GM21576 (cell line): ENCODE measurements at regions not wholly inside any gene's neighbourhood (a gene's known extent, or its start where the extent isn't known, plus 50 kb on each side); places are given as distances from the start of the nearest gene placed in this dataset.

ENCODE experiments used
- ATAC-seq: cut with Tn5 transposase; IDR thresholded peaks from one replicate; pipeline ENCODE4 v1.9.1; 2021; ENCODE audit warnings: mild to moderate bottlenecking, moderate library complexity; ENCODE audit not compliant: unreplicated experiment

DNA sequence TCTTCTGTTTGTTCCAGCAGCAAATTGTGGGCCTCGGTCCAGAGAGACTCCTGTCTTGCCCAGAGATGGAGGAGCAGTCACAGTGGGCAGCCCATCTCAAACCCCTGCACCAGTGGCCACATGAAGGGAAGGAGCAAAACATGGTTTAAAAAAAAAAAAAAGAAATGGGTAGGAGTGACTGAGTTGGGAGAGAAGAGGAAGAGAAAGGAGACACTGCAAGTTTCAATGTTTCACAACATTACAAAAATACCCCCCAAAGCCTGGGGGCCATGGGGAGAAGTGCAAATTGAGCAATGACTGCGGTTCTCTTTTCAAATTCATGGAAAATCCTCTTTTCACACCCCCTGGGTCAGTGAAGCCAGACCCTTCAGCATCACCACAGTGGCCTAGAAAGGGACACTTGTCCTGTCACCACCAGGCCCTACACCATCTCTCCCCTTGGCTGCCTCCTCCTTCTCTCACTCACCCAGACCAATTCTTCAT, 117.1 kb downstream of the ZFP36L2 start:
- ATAC-seq, result no peak

DNA sequence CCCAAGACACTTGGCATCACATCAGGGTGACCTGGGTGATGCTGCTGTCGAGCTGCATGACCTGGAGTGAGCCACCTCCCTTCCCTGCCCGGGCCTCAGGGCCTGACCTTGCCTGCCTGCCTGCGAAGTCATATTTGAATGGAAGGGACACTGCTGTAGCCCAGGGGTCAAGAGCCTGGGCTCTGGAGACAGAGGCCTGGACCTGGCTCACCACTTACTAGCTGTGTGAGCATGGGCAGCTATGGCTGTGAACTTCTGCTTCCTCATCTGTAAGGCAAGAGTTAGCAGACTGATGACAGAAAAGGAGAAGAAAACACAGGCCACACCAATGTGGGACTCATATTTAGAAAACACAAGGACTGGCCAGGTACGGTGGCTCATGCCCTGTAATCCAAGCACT, 118.7 kb downstream of the ZFP36L2 start:
- no peak for ATAC-seq

DNA sequence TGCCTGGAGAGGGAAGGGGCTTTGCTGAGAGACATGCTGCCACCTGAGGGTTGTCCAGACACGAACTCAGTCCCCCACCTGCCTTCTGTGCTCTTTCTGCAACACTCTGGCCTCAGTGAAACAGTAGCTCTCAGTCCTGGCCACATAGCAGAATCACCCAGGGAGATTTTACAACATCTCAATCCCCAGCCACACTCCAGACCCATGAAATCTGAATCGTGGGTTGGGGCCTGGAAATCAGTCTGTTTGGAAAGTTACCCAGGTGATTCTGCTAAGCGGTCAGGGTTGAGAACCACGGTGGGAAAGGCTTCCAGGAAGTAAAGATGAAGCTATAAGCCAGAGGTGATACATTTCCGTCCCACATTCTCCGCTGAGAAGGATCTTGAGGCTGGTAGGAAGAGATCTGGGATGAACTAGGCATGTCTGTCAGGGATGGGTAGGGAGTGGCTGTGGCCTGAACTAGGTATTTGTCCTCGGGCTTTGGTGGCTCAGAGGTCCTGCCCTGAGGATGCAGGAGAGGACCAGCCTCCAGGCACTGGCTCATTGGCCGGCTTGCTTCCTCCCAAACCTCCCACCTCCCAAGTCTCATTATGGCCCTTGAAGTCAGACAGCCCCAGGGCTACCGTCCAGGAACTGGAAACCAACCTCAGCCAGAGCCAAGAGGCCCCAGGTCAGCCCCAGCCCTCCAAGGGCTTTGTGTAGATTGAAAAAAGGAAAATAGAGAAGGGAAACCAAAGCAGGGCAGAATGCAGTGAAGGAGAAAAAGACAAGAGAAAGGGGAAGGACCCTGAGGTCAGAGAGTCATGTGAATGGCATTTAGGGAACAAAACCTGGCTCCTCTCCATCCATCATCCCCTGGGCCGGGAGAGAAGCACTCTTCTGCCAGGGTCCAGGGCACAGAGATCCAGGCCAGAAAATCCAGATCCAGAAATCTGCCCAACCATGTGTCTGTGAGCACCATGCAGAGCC, 119.6 kb downstream of the ZFP36L2 start:
- peak; percentile 48 for ATAC-seq

DNA sequence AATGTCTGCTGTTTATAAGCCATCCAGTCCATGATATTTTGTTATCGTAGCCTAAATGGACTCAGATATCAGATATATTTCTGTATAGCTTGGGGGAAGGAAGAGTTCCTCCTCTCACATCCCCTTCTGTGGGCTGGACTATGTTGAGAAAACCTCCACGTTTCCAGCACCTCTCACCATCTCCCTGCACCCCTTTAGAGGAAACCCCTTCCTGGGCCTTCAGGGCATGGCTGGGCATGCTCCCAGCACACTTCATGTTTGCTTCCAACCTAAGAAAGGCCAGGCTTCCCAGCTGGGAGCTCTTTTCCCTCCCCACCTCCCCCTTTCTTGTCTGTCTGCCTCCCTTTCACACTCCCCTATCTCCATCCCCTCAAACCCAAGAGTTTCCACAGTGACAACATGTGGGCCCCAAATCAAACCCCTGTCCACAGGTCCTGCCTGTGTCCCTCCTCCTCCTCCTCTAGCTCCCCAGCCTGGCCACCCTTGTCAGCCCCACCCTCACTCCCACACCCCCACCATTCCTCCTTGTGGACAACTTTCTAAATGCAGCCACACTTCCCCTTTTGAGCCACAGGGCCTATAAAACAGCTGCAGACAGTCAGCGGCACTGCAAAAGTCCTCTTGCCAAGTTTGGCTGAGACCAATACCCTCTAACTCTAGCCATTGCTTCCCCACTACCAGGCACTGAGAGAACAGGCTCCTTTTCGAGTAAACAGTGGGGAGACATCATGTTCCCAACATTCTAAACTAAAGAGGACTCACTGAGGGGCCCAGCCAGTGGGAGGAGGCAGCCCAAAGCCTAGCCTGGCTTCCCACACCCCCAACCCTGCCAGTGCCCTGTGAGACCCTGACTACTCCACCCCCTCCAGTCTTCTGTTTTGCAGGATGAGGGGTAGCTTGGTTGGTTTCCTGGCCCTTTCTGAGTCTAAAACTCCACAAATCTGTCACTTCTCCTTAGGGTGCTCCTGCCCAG, 120.5 kb downstream of the ZFP36L2 start:
- ATAC-seq, result no peak

DNA sequence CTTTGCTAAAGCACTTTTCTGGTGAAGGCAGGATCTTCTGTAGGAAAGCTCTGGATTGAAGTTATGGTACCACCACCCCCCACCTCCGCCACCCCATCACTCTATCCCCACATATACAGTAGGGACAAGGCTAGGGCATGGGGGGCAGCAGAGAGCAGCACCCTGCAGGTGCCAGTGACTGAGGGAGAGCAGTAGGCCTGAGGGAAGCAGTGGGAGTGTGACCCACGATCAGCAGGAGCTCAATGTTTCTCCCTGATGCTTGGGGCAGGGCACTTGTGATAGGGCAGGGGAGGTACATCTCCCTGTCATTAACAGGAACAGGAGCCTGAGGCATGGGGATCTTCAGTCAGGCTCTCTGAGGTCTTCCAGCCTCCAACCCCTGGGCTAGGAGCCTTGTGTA, 121.6 kb downstream of the ZFP36L2 start:
- no peak for ATAC-seq

DNA sequence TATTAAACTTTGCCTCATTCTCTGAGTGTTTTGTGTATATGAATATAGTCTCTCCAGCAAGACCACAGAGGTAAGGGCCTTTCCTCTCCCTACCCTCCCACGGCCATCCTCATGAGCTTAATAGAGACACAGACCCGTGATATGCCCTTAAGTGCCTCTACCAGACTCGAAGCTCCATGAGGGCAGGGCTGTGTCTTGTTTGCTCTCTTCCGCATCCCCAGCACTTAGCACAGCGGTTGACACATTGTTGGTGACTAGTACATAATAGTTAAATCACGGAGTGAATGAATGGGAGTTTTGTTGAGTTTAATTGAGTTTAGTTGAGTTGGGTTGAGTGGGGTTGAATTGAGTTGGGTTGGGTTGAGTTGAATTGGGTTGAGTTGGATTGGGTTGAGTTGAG, 122.3 kb downstream of the ZFP36L2 start:
- ATAC-seq, result no peak

DNA sequence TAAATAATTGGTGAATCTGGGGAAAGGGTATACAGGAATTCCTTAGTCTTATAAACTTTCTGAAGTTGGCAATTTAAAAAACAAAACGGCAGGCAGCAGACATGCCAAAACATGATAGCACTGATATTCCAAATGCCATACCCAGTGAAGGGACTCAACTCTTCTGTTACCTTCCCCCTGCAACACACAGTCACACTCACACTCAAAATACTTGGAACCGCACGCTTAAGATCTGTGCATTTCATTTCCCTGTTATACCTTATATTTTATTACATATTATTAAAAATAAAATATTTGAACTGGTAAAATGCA, 123.4 kb downstream of the ZFP36L2 start:
- ATAC-seq, result no peak

DNA sequence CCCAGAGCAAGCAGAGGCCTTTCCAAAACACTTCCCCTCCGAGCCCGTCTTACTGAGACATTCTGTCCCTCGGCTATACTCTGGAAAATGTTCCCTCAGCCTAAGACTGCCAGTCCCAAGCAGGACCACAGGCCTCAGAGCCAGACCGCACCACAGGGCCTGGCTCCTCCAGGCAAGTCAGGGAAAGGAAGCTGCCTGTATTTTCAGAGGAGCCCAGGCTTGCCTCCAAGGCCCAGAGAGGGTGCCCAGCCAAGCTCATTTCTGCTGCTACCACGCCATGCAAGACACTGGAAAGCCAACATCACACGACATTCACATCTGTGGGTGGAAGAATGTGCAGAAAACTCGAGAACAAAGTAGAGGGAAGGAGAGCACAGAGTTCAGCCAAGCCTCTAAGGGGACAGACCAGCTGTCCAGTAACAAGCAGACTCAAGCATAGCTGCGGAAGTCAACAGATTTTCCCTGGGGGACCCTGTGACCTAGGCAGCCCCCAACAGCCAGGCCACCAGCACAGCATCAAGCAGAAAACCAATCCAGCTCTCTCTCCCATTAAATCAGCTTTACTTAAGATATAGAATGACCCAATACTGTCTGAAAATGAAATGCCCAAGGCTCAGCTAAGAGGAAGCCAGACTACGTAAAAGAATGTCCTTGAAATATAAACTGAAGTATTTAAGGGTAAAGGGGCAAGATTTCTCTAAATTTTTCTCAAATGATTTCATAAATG, 123.9 kb downstream of the ZFP36L2 start:
- ATAC-seq, result no peak

DNA sequence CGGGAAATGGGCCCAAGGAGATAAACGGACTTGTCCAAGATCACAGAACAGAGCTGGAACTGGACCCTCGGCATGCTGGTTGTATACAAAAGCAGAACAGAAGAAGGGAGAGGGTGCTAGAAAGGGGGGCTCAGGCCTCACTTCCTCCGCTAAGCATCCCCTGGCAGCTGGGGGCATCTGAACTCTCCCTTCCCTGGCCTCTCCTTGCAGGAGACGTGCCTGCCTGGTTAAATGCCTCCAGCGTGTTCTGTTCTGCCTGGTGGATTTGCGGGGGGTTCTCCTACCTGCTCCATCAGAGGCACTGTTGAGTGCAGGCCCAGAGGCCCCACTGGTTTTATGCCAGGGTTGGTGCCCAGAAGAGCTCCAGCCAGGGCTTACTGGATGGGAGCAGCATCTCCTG, 124.7 kb downstream of the ZFP36L2 start:
- no peak for ATAC-seq

DNA sequence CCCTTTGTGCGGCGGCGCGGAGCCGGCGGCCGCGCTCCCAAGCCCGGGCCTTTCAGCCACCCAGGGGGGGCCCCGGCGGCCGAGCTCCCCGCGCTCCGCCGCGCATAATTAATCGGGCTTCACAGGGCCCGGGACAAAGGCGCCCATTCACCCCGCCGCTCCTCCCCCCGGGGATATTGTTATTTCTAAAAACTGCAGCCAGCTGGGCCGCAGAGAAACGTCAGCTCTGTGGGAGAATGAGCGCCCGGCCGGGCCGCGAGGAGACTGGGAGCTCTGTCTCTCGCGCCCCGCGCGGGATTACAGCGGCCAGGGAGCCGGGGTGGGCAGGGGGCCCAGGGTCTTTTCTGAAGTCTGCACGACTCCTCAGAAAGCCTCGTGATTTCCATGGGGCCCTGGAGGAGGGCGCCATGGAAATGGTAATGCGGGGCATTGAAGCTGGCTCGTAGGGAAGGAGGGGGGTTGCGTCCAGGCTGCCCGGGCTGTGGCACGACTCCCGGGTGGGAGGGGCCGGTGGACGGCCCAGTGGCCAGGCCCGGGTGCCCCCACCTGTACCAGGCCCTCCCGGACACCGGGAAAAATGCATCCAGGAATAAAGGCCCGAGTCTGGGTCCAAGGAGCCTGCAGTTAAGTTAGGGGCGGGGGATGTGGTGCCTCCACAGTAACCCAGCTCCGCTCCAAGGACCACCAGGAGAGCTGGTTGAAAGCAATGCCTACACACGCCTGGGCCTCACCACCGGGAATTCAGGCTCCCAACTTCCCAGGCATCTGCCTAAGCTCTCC, 125.3 kb downstream of the ZFP36L2 start:
- ATAC-seq, result no peak

DNA sequence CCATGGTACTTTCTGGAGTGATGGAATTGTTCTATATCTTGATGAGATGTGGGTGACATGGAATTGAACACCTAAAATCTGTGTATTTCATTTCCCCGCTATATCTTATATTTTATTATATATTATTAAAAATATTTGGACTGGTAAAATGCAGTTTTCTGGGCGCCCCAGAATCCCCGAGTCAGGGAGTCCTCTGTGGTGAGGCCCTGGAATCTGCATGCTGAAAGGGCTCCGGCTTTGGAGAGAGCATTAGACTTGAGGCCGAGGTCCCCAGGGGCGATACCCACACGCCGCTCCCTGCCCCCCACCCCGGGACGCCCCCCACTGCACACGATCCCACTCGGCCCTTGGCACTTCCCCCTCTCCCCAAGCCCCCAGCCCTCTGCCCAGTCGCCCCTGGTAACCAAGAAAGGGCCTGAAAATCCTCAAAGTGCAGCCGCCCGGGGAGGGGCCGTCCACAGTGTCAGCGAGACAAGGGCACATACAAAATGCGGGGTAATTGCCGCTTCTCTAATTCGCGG, 126.0 kb downstream of the ZFP36L2 start:
- ATAC-seq, result no peak

DNA sequence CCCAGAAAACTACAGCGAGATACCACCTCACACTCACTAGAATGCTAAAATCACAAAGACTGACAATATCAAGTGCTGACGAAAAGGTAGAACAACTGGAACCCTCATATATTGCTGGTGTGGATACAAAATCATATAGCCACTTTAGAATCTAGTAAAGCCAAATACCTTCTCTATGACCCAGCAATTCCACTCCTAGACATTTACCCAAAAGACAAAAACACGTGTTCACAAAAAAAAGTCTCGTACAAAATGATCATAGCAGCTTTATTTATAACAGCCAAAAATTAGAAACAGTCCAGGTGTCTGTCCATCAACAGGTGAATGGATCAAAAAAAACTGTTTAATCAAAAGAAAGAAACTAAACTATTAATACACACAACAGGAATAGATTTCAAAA, 126.6 kb downstream of the ZFP36L2 start:
- ATAC-seq, result no peak

DNA sequence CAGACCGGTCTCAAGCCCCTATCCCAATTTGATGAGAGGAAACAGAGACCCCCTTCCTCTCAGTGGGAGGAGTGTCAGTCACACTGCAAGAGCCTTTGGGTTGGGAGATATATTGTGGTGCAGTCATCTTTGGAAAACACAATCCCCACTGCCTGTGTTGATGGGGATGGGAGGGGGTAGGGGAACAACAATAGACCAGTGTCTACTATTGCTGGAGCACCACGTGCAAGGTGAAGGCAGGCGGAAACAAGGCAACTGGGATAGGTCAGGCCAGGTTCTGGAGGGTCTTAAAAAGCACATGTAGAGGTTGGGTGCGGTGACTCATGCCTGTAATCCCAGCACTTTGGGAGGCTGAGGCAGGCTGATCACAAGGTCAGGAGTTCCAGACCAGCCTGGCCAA, 127.9 kb downstream of the ZFP36L2 start:
- no peak for ATAC-seq

DNA sequence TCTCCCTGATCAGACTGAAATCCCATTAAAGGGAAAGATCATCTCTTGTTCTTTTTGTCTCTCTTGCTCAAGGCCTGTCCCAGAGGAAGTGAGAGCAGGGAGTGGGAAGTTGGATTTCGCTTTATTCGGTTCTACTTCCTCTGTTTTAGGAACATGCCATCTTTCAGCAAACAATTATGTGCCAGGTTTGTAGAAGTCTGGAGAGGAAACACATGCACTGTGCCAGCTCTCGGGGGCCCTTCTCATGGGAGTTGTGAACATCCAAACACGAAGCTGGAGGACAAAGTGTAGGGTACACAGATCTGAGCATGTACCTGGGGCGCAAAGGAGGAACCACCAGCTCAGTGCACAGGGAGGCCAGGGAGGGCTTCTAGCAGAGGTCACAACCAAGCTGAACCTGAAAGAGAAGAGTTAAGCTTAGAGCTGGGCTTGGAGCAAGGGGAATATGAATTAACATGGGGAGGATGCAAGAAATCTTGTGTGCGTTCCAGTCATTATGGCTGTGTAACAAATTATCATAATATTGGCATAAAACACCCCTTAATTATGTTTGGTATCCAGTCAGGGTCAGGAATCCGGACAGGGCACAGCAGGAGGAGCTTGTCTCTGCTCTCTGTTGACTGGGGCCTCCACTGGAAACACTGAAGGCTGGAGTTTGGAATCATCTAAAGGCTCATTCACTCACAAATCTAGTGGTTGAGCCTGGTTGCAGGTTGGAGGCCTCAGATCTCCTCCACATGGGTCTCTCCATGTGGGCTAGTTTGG, 128.6 kb downstream of the ZFP36L2 start:
- ATAC-seq, result no peak

DNA sequence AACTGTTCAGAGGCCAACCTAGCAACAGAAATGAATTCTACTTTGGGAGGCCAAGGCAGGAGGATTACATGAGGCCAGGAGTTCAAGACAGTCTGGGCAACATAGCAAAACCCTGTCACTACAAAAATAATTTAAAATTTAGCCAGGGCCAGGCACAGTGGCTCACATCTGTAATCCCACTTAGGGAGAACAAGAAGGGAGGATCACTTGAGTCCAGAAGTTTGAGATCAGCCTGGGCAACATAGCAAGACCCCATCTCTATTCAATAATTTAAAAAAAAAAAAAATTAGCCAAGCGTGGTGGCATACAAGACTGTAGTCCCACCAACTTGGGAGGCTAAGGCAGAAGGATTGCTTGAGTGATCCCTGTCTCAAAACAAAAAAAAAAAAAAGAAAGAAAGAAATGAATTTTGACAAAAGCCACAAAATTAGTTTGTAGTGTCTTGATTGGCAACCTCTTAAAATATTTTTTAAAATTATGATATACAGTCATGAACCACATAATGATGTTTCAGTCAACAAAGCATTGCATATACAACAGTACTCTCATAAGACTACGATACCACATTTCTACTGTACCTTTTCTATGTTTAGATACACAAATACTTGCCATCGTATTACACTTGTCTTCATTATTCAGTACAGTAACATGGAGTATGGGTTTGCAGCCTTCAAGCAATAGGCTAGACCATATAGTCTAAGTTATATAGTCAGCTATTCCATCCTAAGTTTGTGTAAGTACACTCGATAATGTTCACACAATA, 130.7 kb downstream of the ZFP36L2 start:
- ATAC-seq, result no peak

DNA sequence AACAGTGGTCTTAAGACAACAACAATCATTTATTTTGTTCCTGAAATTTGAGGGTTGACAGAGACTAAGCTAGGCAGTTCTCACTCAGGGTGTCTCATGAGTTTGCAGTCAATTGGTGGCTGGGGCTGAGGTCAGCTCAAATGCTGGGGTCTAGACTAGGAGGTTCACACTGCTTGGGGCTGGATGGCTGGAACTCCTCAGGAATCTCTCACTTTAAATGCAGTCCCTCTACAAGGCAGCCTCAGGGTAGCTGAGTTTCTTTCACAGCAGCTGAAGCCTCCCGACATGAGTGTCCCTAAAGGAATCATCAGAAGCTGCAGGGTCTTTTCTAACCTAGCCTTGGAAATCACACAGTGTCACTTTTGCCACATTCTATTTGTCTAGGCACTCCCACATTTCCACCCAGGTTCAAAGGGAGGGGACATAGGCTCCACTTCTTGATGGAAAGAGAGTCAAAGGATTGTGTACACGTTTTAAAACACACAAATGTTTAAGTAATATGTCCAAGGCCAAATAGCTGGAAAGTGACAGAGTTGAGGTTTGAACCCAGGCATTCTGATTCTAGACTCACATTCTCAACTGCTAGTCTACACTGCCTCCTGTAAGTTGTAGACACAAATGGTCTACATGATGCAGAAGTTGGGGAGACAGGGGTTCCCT, 133.8 kb downstream of the ZFP36L2 start:
- no peak for ATAC-seq

DNA sequence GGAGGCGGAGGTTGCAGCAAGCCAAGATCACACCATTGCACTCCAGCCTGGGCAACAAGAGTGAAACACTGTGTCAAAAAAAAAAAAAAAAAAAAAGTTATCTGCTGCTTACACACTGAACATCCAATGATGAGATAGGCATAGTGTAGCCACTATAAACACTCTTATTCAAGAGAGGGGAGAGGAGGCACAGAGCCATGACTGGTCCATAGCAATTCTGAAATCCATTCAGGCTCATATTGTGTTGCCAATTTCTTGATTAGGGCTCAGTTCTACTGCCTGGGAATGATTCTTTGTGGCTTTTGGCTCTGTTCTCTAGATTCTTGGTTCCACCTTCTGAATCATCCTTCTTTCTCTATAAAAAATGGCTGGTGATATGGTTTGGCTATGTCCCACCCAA, 136.1 kb downstream of the ZFP36L2 start:
- no peak for ATAC-seq
